ENCODE measurements at regions not wholly inside any gene's neighbourhood (a gene's known extent, or its start where the extent isn't known, plus 50 kb on each side); places are given as distances from the start of the nearest gene placed in this dataset.

DNA sequence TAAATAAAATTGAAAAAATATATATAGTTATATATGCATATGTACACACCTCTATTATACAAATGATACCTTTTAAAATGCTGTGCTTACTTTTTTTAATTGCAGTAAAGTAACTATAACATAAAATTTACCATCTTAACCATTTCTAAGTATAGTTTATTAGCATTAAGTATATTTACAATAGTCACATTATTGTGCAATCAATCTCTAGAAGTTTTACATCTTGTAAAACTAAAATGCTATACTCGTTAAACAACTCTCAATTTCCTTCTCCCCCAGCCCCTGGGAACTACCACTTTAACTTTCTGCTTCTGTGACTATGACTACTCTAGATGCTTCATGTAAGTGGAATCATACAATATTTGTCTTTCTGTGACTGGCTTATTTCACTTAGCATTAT is 146.7 kb upstream of the DST start:
- TF ChIP-seq ATF3 (IDR thresholded peaks at IDR 0.05) (no peak), POLR2A (IDR thresholded peaks at IDR 0.05; ENCODE audit: borderline replicate concordance, extremely low read depth, insufficient read depth, insufficient read length) (no peak), EZH2 (IDR thresholded peaks at IDR 0.05) (no peak), ZBTB33 (IDR thresholded peaks at IDR 0.05; ENCODE audit: extremely low read depth, insufficient replicate concordance, low read length) (no peak), SP1 (IDR thresholded peaks at IDR 0.05; ENCODE audit: low read depth) (no peak)
- TF ChIP-seq, protein P1, sequence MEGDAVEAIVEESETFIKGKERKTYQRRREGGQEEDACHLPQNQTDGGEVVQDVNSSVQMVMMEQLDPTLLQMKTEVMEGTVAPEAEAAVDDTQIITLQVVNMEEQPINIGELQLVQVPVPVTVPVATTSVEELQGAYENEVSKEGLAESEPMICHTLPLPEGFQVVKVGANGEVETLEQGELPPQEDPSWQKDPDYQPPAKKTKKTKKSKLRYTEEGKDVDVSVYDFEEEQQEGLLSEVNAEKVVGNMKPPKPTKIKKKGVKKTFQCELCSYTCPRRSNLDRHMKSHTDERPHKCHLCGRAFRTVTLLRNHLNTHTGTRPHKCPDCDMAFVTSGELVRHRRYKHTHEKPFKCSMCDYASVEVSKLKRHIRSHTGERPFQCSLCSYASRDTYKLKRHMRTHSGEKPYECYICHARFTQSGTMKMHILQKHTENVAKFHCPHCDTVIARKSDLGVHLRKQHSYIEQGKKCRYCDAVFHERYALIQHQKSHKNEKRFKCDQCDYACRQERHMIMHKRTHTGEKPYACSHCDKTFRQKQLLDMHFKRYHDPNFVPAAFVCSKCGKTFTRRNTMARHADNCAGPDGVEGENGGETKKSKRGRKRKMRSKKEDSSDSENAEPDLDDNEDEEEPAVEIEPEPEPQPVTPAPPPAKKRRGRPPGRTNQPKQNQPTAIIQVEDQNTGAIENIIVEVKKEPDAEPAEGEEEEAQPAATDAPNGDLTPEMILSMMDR (IDR thresholded peaks at IDR 0.05 in 2 of 3, conservative IDR thresholded peaks at IDR 0.05 in 1 of 3; ENCODE audit: borderline replicate concordance in 1 of 3, insufficient read depth in 1 of 3, low read depth in 2 of 3, low read length in 2 of 3), result no peak
